Kidney epithelial cell (primary cell): ENCODE measurements at regions not wholly inside any gene's neighbourhood (a gene's known extent, or its start where the extent isn't known, plus 50 kb on each side); places are given as distances from the start of the nearest gene placed in this dataset.

Source experiments
- DNase-seq: peaks from one replicate; pipeline ENCODE4 v3.0.0-alpha.2; 2010; ENCODE audit warnings: low read depth
- H3K27me3 ChIP-seq: 2 replicates; pipeline ENCODE4 v1.6.0; 2011; ENCODE audit warnings: low read length; ENCODE audit not compliant: control insufficient read depth, insufficient read depth
- H3K36me3 ChIP-seq: 2 replicates; pipeline ENCODE4 v1.5.1; 2011; ENCODE audit warnings: low read length; ENCODE audit not compliant: control insufficient read depth, insufficient read depth
- H3K4me3 ChIP-seq: 2 replicates; pipeline ENCODE4 v1.5.1; 2011; ENCODE audit warnings: low read depth, mild to moderate bottlenecking, control low read depth, low read length
- TF ChIP-seq, protein P1 (sequence below): IDR thresholded peaks from 2 replicates; pipeline ENCODE4 v1.5.1; 2011; ENCODE audit warnings: mild to moderate bottlenecking, moderate library complexity, low read length, control low read depth, inconsistent platforms; ENCODE audit not compliant: insufficient read depth, poor library complexity, severe bottlenecking

DNA sequence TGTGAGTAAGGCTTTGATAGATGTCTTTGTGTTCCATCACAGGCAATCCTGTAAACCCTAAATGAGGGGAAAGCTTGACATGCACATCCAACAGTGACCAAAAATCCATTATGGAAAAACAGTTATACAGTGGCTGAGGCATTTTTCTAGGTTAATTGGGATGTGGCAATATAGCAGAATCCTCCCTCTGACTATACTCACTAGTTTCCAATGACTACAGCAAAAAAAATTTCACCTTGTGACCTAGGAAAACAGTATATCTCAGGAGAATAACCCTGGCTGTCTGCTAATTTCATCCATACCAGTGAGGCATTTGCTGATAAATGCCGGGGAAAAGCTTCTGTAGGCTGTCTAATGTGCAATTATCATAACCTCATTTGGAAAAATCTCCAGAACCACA, 49.9 kb upstream of the SNCAIP start:
- TF ChIP-seq, protein P1, sequence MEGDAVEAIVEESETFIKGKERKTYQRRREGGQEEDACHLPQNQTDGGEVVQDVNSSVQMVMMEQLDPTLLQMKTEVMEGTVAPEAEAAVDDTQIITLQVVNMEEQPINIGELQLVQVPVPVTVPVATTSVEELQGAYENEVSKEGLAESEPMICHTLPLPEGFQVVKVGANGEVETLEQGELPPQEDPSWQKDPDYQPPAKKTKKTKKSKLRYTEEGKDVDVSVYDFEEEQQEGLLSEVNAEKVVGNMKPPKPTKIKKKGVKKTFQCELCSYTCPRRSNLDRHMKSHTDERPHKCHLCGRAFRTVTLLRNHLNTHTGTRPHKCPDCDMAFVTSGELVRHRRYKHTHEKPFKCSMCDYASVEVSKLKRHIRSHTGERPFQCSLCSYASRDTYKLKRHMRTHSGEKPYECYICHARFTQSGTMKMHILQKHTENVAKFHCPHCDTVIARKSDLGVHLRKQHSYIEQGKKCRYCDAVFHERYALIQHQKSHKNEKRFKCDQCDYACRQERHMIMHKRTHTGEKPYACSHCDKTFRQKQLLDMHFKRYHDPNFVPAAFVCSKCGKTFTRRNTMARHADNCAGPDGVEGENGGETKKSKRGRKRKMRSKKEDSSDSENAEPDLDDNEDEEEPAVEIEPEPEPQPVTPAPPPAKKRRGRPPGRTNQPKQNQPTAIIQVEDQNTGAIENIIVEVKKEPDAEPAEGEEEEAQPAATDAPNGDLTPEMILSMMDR, result no peak
- Histone ChIP-seq H3K36me3 (no peaks in the 10 kb centered on the region), H3K4me3 (no peak overlapping the region), H3K27me3 (no peaks in the 10 kb centered on the region)
- no peak for DNase-seq
